GM21786 (cell line): ENCODE measurements at regions not wholly inside any gene's neighbourhood (a gene's known extent, or its start where the extent isn't known, plus 50 kb on each side); places are given as distances from the start of the nearest gene placed in this dataset.

Experiments
- ATAC-seq: cut with Tn5 transposase; IDR thresholded peaks from one replicate; pipeline ENCODE4 v1.9.1; 2021; ENCODE audit not compliant: unreplicated experiment

DNA sequence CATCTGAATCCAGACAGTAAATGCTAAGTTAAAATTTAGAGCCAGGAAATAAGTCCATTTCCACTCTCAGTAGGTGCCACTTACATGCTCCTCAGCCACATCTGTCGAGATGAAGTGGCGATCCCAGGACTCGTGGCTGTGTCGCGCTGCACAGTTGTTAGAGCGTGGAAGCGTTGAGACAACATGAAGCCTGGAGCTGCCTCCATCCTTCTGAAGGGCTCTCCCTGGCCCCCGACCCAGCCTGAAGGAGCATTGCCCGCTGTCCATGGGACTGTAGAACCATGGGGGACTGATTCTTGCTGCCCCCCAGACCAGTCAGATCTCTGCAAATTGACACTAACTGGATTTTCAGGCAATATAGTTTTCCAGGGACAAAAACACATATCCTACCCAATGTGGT is 58.9 kb downstream of the IRX1 start:
- ATAC-seq = no peak

DNA sequence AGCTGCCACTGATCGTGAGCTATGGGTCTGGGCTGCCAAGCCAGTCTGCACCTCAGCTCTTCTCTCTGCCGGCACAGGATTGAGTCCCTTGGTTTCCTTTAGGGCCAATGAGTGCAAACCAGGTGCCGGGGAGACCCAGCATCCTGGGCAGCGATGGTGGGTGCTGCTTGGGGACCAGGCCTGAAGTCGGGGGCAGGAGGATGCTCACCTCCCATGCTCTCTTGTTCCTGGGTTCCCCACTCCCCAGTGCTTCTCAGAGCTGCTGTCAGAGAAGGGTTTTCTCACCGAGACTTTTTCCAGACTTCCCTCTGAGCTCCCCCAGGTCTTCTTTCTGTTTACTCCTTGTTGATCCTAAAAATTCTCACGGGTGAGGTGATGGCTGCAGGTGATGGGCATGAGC is 61.2 kb downstream of the IRX1 start:
- no peak for ATAC-seq

DNA sequence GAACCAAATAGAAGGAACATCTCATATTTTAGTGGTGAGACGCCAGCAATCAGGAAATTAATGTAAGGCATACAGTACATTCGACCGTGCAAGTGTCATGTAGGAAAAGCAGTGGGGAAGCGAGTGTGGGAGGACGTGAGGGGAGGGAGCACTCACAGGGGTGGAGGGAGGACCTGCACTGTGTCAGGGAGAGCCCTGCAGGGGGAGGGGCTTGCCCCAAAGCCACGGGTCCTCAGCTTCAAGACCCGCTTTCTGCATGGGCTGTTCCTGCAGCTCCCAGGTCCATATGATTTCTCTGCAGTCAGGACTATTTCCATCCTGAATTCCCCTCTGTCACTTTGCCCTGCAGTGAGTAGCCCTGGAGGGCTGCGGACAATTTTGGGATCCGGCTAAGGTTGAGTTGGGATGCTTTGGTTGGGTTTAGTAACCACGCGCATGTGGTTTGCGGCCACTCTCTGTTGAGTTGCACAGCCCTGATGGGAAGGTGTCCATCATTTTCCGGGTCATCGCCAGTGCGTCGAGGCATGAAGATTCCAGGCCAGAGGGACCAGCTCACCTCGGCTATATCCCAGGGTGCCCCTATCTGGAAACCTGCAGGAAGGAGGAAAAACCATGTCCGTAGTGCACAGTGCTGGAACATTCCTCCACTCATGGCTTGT is 61.9 kb downstream of the IRX1 start:
- ATAC-seq = no peak

DNA sequence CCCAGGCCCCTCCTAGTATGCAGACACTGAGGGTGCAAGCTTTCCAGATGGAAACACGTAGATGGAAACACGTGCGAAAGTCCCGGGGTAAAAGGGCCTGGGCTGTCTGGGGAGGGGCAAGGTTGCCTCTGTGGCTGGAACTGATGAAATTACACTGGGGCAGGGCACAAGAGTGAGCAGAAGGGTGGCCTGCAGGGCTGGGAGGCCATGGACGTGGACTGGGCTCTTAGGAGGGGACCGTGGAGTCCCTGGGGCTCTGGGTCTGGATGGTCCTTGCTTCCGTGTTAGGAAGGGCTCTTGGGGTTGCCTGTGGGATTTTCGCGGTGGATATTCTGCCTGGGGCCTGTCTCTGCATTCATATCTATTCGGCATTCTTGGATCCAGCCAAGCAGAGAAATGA is 63.3 kb downstream of the IRX1 start:
- ATAC-seq = no peak

DNA sequence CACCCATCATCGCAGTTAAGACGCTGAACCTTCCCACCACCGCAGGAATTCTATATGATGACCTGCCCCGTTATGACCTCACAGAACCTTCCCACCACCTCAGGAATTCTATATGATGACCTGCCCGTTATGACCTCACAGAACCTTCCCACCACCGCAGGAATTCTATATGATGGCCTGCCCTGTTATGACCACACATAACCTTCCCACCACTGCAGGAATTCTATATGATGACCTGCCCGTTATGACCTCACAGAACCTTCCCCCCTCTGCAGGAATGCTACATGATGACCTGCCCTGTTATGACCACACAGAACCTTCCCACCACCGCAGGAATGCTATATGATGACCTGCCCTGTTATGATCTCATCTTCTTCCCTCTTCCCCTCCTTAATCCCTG is 64.3 kb downstream of the IRX1 start:
- no peak for ATAC-seq

DNA sequence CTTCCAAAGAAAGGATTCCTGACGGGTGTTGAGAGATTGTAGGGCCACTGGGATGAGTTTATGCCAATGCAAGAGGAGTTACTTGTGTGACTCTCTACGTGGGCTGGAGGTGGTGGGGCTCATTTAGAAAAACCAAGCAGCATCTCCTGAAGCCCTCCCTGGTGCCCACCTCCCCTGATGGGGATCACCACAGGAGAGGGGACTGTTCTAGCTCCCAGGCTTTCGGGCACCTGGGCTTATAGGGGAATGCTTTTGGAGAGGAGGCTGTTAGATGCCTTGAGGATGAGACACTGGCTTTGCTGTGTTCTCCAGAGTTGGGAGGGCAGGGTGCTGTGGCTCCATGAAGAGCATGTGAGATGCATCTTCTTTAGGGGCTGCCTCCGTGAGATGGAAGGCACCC is 65.0 kb downstream of the IRX1 start:
- no peak for ATAC-seq

DNA sequence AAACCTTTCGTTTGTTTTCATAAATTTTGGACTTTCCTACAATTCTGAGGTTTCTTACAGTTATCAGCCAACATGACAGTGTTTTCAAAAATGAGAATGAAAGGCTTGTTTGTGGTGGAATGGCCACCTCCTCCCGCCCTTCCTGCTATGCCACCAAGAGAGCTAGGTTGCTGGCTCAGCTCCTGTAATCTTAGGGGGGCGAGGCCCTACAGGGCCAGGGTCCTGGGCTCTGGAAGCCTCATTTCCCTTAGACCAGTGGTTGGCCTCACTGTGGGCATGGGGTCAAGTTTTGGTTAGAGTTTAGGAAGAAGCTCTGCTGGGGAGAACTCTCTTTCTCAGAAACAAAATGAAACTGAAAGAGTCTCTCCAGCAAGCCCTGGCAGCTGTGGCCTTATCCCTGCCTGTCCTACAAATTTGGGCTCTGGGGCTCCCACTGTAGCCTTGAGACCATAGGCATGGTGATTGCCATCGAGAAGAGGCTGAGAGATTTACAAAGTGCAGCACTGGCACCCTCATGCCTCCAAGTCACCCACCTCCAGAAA is 66.2 kb downstream of the IRX1 start:
- no peak for ATAC-seq

DNA sequence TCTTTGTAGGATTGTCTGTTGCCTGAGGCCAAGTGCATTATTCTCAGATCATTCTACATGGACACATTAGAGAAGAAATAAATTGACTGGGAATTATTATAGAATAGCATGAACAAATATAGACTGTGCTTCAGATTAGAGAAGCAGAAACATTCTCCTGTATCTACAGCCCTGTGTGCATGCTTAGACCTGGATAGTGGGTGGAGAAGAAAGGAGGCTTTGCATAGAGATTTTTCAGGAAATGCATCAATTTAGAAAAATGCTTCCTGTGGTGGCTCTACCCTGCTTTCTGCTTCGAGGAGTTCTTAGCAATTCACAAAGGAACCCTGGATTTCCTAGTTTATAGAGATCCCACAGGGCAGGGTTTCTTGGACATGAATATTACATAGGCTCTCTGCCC is 66.7 kb downstream of the IRX1 start:
- no peak for ATAC-seq

DNA sequence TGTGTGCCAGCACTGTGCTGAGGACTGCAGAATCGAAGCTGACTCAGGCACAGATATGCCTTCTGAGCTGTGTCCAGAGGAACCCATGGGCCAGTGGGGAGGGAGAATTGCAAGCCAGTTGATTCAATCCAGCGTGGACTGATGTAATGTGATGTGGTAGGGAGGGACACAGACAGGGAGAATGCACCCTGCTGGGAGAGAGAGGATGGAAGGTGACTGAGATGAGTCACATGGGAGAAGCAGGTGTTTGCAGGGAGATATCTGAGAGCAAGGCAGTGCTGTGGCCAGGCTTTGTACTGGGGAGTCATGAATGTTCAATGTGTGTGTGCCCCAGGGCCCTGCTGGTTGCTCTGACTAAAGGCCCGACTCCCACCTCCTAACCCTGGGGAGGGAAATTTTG is 75.7 kb downstream of the IRX1 start:
- no peak for ATAC-seq

DNA sequence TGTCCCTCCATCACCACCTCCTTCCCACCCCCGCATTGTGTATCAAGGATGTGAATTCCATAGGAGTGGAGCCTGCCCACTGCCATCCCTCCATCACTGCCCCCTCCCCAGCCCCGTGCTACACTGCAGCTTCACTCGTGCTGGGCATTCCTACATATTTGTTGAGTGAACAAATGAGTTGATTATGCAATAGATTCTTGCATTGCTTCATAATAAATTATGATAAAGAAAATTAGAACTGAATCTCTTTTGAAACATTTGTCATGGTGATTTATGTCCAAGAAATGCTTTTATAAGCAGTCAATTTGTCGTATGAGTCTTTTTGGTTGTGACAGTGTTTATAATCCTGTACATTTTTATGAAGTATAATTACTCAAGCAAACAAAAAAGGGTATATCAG is 83.2 kb downstream of the IRX1 start:
- no peak for ATAC-seq

DNA sequence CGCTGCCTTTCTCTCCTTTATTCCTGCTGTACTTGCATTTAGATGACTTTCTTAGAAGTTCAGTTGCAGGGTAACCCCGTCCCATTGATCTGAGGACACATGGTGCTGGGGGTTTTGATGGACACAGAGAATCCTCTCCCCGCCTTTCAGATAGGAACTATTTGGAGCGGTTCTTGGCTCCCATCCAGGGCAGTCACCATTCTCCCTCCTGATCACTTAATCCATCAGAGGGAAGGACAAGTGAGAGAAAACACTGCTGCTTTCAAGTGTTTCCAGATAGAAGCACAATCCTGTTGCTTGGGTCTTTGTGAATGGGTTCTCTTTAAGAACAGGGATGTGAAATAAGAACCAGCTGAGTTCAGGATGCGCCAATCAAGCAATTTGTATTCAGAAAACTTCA is 85.2 kb downstream of the IRX1 start:
- no peak for ATAC-seq

DNA sequence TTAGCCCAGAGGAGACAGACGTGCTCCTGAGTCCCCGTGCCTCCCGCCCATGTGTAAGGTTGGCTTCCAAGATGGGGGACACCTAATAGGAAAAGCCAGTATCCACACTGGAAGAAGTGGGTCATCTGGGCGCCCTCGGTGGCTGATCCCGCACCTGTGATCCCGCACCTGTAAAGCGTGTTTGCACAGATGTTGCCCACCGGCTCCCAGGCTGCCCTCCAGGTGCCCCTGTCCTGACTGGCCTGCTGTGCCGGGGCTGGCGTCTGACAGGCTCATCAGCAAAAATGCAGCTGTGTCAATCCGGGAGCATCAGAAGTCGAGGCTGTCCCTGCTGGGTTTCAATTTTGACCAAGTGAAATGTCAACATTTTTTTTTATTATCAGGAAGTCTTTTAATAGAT is 88.5 kb downstream of the IRX1 start:
- ATAC-seq = no peak

DNA sequence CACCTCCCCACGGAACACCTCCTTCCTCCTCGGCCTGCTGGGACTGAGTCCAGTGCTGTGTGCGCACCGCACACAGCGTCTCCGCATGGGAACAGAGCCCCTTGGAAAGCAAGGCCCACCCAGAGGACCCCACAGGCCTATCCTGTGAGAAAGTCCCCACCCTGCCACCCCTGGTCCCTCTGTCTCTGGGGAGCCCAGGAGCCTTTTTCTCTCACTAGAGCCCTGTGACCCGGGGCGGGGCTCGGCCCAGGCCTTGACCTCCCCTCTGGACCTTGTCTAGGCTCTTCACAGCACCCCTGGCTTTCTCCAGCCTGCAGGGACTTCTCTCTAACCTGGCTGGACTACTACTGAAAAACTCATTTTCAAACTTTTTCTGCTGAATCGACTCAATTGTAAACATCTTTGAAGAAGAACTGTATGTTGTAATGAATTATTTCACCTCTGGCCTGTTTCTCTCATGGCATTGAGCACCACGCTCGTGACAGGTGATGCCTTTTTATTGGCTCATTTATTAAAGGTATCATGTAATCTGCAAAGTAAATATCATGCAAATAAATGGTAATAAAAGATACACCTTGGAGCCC is 89.2 kb downstream of the IRX1 start:
- ATAC-seq = no peak

DNA sequence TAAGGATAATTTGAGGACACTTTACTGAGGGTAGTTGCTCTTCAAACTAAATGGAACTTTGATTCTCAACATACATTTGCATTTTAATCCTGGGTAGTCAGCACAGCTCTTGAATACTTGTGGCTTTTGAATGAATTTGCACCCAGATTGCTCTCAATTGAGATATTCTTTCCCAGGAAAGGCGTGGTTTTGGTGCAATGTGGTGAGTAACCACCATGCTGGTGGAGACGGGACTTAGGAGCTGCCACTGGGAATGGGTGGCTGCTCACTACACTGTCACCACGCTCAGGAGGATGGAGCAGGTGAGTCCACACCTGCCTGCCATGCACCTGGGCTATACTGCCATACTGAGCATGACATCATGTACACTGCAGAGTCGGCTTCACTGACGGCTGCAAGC is 99.2 kb downstream of the IRX1 start:
- ATAC-seq = no peak

DNA sequence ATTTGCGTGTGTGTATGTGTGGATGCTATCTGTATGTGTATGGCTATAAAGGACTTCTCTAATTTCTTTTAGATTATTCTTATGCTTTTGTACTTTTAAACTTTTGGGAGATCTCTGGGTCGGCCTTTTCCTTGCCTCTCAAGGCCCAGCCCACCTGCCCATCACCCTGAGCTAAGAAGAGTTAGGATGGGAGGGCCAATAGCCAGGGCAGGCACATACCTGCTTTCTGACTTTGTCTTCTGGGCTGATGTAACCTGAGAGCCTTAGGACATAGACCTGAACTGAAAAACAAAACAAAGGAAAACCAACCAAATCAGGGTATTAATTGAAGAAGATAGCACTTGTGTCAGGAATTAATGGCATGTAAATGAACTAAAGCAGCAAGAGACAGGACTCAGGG is 100.2 kb downstream of the IRX1 start:
- no peak for ATAC-seq

DNA sequence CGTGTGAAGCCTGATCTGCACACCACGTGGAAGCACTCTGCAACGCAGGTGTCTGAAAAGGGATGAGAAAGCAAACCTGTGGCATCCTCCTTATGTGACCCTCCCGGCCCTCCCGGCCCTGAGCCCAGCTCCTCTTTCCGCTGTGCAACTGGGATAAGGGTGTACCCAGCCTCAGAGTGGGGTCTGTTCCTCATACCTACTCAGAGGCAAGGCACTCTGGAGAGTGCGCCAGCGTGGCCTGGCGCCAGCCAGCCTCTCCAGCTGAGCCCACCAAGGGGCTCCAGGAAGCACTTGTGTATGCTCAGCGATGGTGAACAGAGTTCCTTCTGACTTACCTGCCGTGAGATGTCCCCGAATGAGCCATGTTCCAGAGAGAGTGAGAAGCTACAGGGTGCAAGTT is 102.8 kb downstream of the IRX1 start:
- no peak for ATAC-seq

DNA sequence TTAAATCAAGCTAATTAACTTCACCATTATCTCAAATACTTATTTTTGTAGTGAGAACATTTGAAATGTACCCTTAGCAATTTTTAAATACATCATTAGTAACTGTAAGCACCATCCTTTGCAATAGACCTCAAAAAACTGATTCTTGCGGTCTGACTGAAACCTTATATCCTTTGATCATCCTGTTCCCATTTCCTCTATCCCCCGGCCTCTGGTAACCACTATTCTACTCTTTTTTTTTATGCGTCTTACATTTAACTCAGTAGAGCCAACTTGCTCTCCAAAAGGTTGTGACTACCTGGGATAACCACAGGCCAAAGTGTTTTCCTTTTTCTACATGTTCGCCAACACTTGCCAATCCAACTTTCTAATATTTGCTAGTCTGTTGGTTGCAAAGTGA is 106.1 kb downstream of the IRX1 start:
- no peak for ATAC-seq

DNA sequence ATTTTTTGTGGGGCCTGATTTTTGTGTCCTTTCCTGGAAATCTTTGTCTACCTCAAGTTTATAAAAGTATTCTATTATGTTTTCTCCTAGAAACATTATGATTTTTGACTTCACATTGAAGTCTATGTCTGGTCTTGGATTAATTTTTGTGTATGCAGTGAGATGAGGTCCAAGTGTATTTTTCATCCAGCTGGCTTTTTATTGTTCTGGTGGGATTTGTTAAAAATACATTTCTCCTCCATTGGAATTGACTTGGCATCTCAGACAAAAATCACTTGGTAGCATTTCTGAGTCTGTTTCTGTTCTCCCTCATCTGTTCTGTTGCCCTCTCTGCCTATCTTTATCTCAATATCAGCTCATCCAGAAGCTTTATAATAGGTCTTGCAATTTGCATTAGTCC is 109.0 kb downstream of the IRX1 start:
- no peak for ATAC-seq

DNA sequence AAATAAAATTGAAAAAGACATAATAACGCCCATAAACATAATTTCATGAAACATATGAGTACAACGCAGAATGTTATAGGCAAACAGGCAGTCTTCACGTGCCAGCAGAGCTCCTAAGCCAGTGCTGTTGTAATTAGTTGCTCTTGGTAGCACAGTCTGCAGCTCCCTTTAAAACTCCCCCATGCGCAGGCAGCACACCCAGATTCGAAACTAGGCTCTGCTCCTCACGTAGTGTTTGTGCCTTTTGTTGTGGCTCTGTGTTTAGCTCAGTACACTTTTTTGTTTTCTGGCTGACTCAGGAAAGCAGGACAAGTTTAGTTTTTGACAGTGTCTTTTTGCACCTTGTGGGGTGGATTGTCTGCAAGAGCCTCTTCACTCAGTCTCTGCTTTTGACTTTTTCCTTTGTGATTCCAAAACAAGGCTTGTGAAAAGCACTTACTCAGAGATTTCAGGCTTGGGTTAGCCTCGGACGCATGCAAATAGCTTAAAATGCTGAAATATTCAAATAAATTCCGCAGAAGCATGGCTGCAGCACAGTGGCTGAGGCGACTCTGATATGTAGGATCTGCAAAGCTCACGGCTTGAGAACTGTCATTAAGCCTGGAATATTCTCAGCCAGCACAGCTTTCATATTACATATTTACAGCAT is 113.6 kb downstream of the IRX1 start:
- no peak for ATAC-seq

DNA sequence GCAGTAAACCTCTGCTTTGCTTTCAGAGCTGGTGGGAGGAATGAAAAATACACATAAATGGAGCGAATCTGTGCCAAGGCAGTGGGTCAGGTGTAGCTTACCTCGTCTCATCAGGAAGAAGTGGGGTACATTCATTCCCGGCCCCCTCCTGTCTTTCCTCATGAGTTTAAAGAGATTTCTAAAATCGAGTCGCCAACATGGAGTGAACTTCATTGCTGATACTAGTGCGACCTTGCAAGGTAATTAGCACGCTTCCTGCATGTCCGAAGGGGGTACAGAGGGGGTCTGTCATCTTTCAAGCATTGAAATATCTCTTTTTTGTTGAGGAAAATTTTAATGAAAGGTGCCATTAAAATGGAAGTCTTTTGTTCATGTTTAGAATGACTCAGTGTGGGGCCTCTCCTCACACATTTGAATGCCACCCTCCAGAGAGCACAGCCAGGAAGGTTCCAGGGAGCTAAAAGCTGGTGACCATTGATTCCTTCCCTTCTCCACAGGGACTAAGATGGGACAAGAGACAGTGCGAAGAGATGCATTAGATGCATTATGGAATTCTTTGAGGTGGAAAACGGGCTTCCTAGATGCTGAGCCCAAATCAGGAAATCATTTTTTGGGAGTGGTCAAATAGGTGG is 114.2 kb downstream of the IRX1 start:
- no peak for ATAC-seq

DNA sequence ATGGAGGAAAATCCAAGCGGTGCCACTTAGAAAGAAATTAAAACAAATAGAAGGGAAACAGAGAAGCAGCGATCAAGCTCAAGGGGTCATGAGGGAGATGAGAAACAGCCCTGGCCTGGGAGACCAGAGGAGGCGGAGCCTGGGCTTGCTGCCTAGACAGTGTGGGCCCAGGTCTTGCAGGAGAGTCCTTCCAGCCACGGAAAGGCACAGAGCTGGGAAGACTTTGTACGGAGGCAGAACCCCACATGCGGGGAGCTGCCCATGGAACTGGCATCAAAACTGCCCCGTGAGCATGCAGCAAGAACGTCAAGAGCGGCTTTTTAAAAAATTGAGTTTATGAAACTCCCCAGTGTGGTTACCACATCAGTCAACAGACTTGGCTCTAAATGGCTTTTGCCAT is 119.4 kb downstream of the IRX1 start:
- ATAC-seq = no peak

DNA sequence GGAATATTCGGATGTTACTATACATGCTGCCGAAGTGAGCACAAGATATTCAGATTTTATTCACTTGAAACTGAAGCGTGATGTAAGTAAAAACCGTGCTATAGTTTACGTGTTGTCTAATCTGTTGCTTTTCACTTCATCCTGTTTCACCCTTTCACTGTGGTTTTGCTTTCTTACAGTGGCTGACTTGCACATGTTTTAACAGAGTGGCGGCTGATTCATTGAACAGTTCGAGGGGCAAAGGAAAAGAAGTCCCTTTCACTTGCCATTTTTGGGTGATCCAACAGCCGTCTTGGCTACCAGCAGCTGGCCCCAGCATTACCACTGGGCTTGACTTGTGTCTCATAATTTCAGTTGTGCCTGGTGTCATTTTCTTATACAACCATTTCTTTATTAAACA is 134.0 kb downstream of the IRX1 start:
- no peak for ATAC-seq
